Panc1 (cell line): ENCODE measurements at regions not wholly inside any gene's neighbourhood (a gene's known extent, or its start where the extent isn't known, plus 50 kb on each side); places are given as distances from the start of the nearest gene placed in this dataset.

Experiments used
- ATAC-seq: fragments of 200-7000 bp; cut with Tn5 transposase; 2 replicates; pipeline ENCODE4 v1.9.1; 2020; ENCODE audit warnings: mild to moderate bottlenecking, moderate library complexity
- BruUV-seq: library from RNA; stranded (reverse); fragments of 400-500 nt; replicated peaks from 2 replicates; lab custom pipeline; 2021; lab: Mats Ljungman, UMichigan
- CTCF ChIA-PET: fragments of 300-600 bp; sonication (Branson Sonifier 250); formaldehyde crosslinking; loops from one replicate; lab custom pipeline; 2022; ENCODE audit warnings: antibody characterized with exemption; lab: Charles Lee
- POLR2A ChIA-PET: fragments of 300-600 bp; sonication (Branson Sonifier 250); formaldehyde crosslinking; loops from one replicate; lab custom pipeline; 2022; ENCODE audit warnings: antibody characterized with exemption; lab: Charles Lee
- DNase-seq: peaks from one replicate; pipeline ENCODE4 v3.0.0-alpha.2; 2010; ENCODE audit warnings: low read depth, low spot score
- H3K27ac ChIP-seq: 2 replicates; pipeline ENCODE4 v1.5.1; 2011; ENCODE audit warnings: mild to moderate bottlenecking, low read length, inconsistent platforms
- H3K27me3 ChIP-seq: fragments of 200-500 bp; sonication (Bioruptor generic); 2 replicates; pipeline ENCODE4 v1.6.0; 2014; ENCODE audit warnings: low read length, inconsistent platforms; ENCODE audit not compliant: control insufficient read depth, insufficient read depth
- H3K36me3 ChIP-seq: fragments of 200-500 bp; sonication (Bioruptor generic); 2 replicates; pipeline ENCODE4 v1.5.1; 2014; ENCODE audit warnings: inconsistent platforms, mild to moderate bottlenecking, low read length, moderate library complexity; ENCODE audit not compliant: control insufficient read depth, insufficient read depth
- H3K4me1 ChIP-seq: 2 replicates; pipeline ENCODE4 v1.5.1; 2011; ENCODE audit warnings: inconsistent platforms, mild to moderate bottlenecking, low read length, moderate library complexity; ENCODE audit not compliant: control insufficient read depth, insufficient read depth
- H3K4me3 ChIP-seq, 2 experiments: 2 replicates each; pipeline ENCODE4 v1.5.1; 2011 to 2012; ENCODE audit warnings: low read depth in 2 of 2, low read length in 2 of 2, mild to moderate bottlenecking in 2 of 2, inconsistent platforms in 1 of 2, moderate library complexity in 1 of 2
- H3K9me3 ChIP-seq: fragments of 200-500 bp; sonication (Bioruptor generic); 2 replicates; pipeline ENCODE4 v1.5.1; 2014; ENCODE audit warnings: low read depth, mild to moderate bottlenecking, inconsistent platforms, low read length, moderate library complexity; ENCODE audit not compliant: control insufficient read depth, insufficient read depth
- CTCF ChIP-seq: fragments of 450-650 bp; IDR thresholded peaks from 2 replicates; pipeline ENCODE4 v1.5.1; 2017; ENCODE audit warnings: mild to moderate bottlenecking
- POLR2AphosphoS5 ChIP-seq: IDR thresholded peaks from 2 replicates; pipeline ENCODE4 v1.6.1; 2012; ENCODE audit warnings: mild to moderate bottlenecking, low read depth, low read length, moderate library complexity
- REST ChIP-seq, 2 experiments: IDR thresholded peaks; 2 replicates each; pipeline ENCODE4 v1.6.1; 2011 to 2012; ENCODE audit warnings: low read depth in 2 of 2, control low read depth in 1 of 2, low read length in 1 of 2, mild to moderate bottlenecking in 1 of 2, moderate library complexity in 1 of 2; ENCODE audit not compliant: insufficient read depth in 1 of 2
- SIN3A ChIP-seq: IDR thresholded peaks from 2 replicates; pipeline ENCODE4 v1.6.1; 2012; ENCODE audit warnings: low read depth, mild to moderate bottlenecking, low read length, moderate library complexity, borderline replicate concordance; ENCODE audit not compliant: insufficient read depth
- TCF7L2 ChIP-seq: IDR thresholded peaks from 2 replicates; pipeline ENCODE4 v1.6.1; 2011; ENCODE audit warnings: mild to moderate bottlenecking, low read depth, low read length, inconsistent platforms
- in situ Hi-C: cut with HindIII; loops from 2 replicates; pipeline ENCODE4 v1.10.0; 2016; ENCODE audit warnings: low sequenced_read_pairs, low pct_unique_long_range_greater_than_20kb
- intact Hi-C: fragments of 100-400 bp; cut with micrococcal nuclease; formaldehyde crosslinking; loops from one replicate; pipeline ENCODE4 v1.10.0; 2022; ENCODE audit not compliant: unreplicated experiment

DNA sequence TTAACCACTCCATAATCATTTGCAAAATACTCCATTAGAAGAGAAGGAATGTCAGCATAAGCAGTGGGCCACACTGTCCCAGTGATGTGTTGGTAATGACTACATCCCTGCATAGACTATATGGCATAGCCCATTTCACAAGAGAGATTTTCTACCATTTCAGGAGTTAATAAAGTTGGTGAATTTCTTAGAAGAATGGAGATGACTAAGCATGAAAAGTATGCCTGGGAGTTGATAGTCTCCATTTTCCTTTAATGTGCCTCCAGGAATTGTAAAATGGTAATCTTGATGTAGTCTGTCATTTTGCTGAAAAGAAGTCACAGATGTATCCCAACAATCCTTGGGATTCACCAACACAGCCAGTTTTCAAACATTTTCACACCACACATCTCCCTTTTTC lies 608.8 kb upstream of the CHRM3 start:
- no peaks in the 10 kb centered on the region for H3K4me1 ChIP-seq
- ChIA-PET CTCF (no interaction called here), POLR2A (no interaction called here)
- no peaks in the 10 kb centered on the region for H3K9me3 ChIP-seq
- no peaks in the 10 kb centered on the region for H3K36me3 ChIP-seq
- in situ Hi-C loops (no loop called here), intact Hi-C loops (no loop called here)
- DNase-seq (no peak), ATAC-seq (no peak)
- no TSS peak for BruUV-seq
- no peak overlapping the region for H3K4me3 ChIP-seq
- no peak overlapping the region for H3K27ac ChIP-seq
- no peak for TF ChIP-seq POLR2AphosphoS5
- no peak for TF ChIP-seq SIN3A
- no peak for TF ChIP-seq CTCF
- no peak for TF ChIP-seq TCF7L2
- H3K27me3 ChIP-seq = no peaks in the 10 kb centered on the region

DNA sequence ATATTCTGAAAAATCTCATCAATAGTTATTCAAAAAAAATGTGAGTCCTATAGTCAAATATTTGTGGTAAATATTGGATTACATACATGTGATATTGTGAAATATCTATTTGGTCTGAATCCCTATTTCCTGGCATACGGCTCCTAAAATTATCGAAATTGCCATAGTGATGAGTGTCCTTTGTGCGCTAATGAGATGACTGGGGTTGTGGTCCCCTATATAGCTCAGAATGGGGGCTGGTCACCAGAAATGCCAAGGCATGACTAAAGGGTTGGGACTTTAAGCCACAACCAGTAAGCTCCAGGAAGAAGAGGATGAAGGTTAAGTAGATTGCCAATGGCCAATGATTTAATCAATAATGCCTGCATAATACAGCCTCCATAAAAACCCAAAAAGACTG lies 610.2 kb upstream of the CHRM3 start:
- Histone ChIP-seq H3K36me3 (no peaks in the 10 kb centered on the region), H3K4me3 (no peak overlapping the region), H3K27me3 (no peaks in the 10 kb centered on the region), H3K27ac (no peak overlapping the region), H3K4me1 (no peaks in the 10 kb centered on the region), H3K9me3 (no peaks in the 10 kb centered on the region)
- intact Hi-C loops (no loop called here), in situ Hi-C loops (no loop called here)
- DNase-seq (no peak), ATAC-seq (no peak)
- ChIA-PET CTCF (no interaction called here), POLR2A (no interaction called here)
- TF ChIP-seq SIN3A (no peak), TCF7L2 (no peak), POLR2AphosphoS5 (no peak), REST (IDR thresholded peaks at IDR 0.05; ENCODE audit: insufficient read depth in 1 of 2, low read depth in 2 of 2, low read length in 1 of 2) (no peak), CTCF (no peak)
- no TSS peak for BruUV-seq
